Dermis blood vessel endothelial cell (primary cell): ENCODE measurements at regions not wholly inside any gene's neighbourhood (a gene's known extent, or its start where the extent isn't known, plus 50 kb on each side); places are given as distances from the start of the nearest gene placed in this dataset.

Experiments used
- DNase-seq: peaks from one replicate; pipeline ENCODE4 v3.0.0; 2010

- no peak for DNase-seq
These were observed 50.8 kb upstream of the GADL1 start for GRCh38 chr3:30945291-30945690.

GRCh38 chr3:30948426-30948825 is 54.0 kb upstream of the GADL1 start:
- no peak for DNase-seq

- no peak for DNase-seq
These were observed 57.4 kb upstream of the GADL1 start for GRCh38 chr3:30951826-30952225.

- no peak for DNase-seq
These were observed 58.3 kb upstream of the GADL1 start for GRCh38 chr3:30952786-30953185.

- DNase-seq, result no peak
These were observed 60.0 kb upstream of the GADL1 start for GRCh38 chr3:30954426-30954825.

GRCh38 chr3:30962084-30962483 is 67.6 kb upstream of the GADL1 start:
- DNase-seq, result no peak

GRCh38 chr3:30962493-30962892 is 68.0 kb upstream of the GADL1 start:
- no peak for DNase-seq

- DNase-seq, result no peak
These were observed 68.8 kb upstream of the GADL1 start for GRCh38 chr3:30963223-30963722.

- DNase-seq, result no peak
These were observed 70.2 kb upstream of the GADL1 start for GRCh38 chr3:30964612-30965011.

- no peak for DNase-seq
These were observed 72.4 kb upstream of the GADL1 start for GRCh38 chr3:30966896-30967295.

- DNase-seq, result peak; percentile 43
These were observed 75.7 kb upstream of the GADL1 start for GRCh38 chr3:30970183-30970582.

- no peak for DNase-seq
These were observed 78.0 kb upstream of the GADL1 start for GRCh38 chr3:30972449-30972848.

GRCh38 chr3:30974071-30974470 is 79.6 kb upstream of the GADL1 start:
- DNase-seq, result no peak

- DNase-seq, result no peak
These were observed 83.1 kb upstream of the GADL1 start for GRCh38 chr3:30977592-30977991.

- DNase-seq, result no peak
These were observed 86.5 kb upstream of the GADL1 start for GRCh38 chr3:30980993-30981392.

- DNase-seq, result no peak
These were observed 88.1 kb upstream of the GADL1 start for GRCh38 chr3:30982416-30983075.

- DNase-seq, result peak; percentile 16
These were observed 90.6 kb upstream of the GADL1 start for GRCh38 chr3:30984855-30985749.

GRCh38 chr3:30986551-30986950 is 92.1 kb upstream of the GADL1 start:
- DNase-seq, result no peak

GRCh38 chr3:30988769-30989168 is 94.3 kb upstream of the GADL1 start:
- no peak for DNase-seq

- DNase-seq, result no peak
These were observed 95.0 kb upstream of the GADL1 start for GRCh38 chr3:30989276-30990030.

GRCh38 chr3:30996467-30996866 is 102.0 kb upstream of the GADL1 start:
- DNase-seq, result no peak

GRCh38 chr3:31002730-31003129 is 108.3 kb upstream of the GADL1 start:
- peak; percentile 36 for DNase-seq

GRCh38 chr3:31004025-31004678 is 109.7 kb upstream of the GADL1 start:
- DNase-seq, result peak; percentile 89
